CD14-positive monocyte (primary cell): ENCODE measurements at regions not wholly inside any gene's neighbourhood (a gene's known extent, or its start where the extent isn't known, plus 50 kb on each side); places are given as distances from the start of the nearest gene placed in this dataset.

Experiments
- DNase-seq, 3 donors: peaks; one replicate each; pipeline ENCODE4 v3.0.0-alpha.2; 2011 to 2022
- H2AFZ ChIP-seq: 2 replicates; pipeline ENCODE4 v1.6.0; 2012; ENCODE audit warnings: mild to moderate bottlenecking, low read depth, low read length, inconsistent platforms; ENCODE audit not compliant: insufficient read depth, poor library complexity, severe bottlenecking
- H3K27ac ChIP-seq, 2 donors: 1 replicate in 1 of 2; 2 replicates in 1 of 2; pipeline ENCODE4 v1.5.1; 2012 to 2013; ENCODE audit warnings: low read length in 2 of 2, control low read depth in 1 of 2, inconsistent platforms in 1 of 2, low read depth in 1 of 2, mild to moderate bottlenecking in 1 of 2
- H3K27me3 ChIP-seq, 2 donors: one replicate each; pipeline versions ENCODE4 v1.6.0 to v1.6.1; 2011 to 2013; ENCODE audit warnings: low read length in 2 of 2; ENCODE audit not compliant: control insufficient read depth in 2 of 2, insufficient read depth in 2 of 2
- H3K36me3 ChIP-seq, 2 donors: replicated peaks in 1 of 2; 1 replicate in 1 of 2; 2 replicates in 1 of 2; pipeline versions ENCODE4 v1.5.1 to v1.6.1; 2012 to 2013; ENCODE audit warnings: low read length in 2 of 2, control low read depth in 1 of 2, inconsistent platforms in 1 of 2, mild to moderate bottlenecking in 1 of 2; ENCODE audit not compliant: insufficient read depth in 2 of 2, control insufficient read depth in 1 of 2
- H3K4me1 ChIP-seq, 2 donors: 1 replicate in 1 of 2; 2 replicates in 1 of 2; pipeline versions ENCODE4 v1.5.1 to v1.6.1; 2012 to 2013; ENCODE audit warnings: low read length in 2 of 2, control low read depth in 1 of 2, inconsistent platforms in 1 of 2, mild to moderate bottlenecking in 1 of 2, moderate library complexity in 1 of 2; ENCODE audit not compliant: insufficient read depth in 2 of 2, control insufficient read depth in 1 of 2
- H3K4me2 ChIP-seq: replicated peaks from 2 replicates; pipeline ENCODE3; 2012; ENCODE audit warnings: low read length, moderate library complexity, mild to moderate bottlenecking; ENCODE audit not compliant: poor library complexity, severe bottlenecking; ENCODE audit errors: extremely low read depth
- H3K4me3 ChIP-seq, 3 experiments: fragments of 200-600 bp in 1 of 3; sonication (generic) in 1 of 3; replicated peaks in 1 of 3; 1 replicate in 2 of 3; 2 replicates in 1 of 3; pipeline ENCODE4 v1.5.1; 2011 to 2013; ENCODE audit warnings: low read length in 3 of 3, mild to moderate bottlenecking in 3 of 3, control low read depth in 2 of 3, low read depth in 2 of 3, inconsistent platforms in 1 of 3, moderate library complexity in 1 of 3
- H3K79me2 ChIP-seq: 2 replicates; pipeline ENCODE4 v1.6.0; 2012; ENCODE audit warnings: mild to moderate bottlenecking, control low read depth, inconsistent platforms, low read length, moderate library complexity; ENCODE audit not compliant: insufficient read depth
- H3K9ac ChIP-seq: 2 replicates; pipeline ENCODE4 v1.6.0; 2017; ENCODE audit warnings: low read length, mild to moderate bottlenecking; ENCODE audit not compliant: insufficient read depth, poor library complexity, severe bottlenecking
- H3K9me3 ChIP-seq, 2 donors: replicated peaks in 1 of 2; 1 replicate in 1 of 2; 2 replicates in 1 of 2; pipeline versions ENCODE4 v1.5.1 to v1.6.1; 2012 to 2013; ENCODE audit warnings: low read length in 2 of 2, control low read depth in 1 of 2; ENCODE audit not compliant: control insufficient read depth in 1 of 2, insufficient read depth in 1 of 2
- H4K20me1 ChIP-seq: 2 replicates; pipeline ENCODE4 v1.6.0; 2012; ENCODE audit warnings: mild to moderate bottlenecking, low read length, control low read depth, moderate library complexity; ENCODE audit not compliant: insufficient read depth
- H3K27ac Mint-ChIP-seq, 7 donors: one replicate each; pipeline ENCODE4 v1.8.0; 2020; ENCODE audit warnings: mild to moderate bottlenecking in 7 of 7, mixed read lengths in 7 of 7, moderate library complexity in 6 of 7, inconsistent platforms in 2 of 7
- H3K27me3 Mint-ChIP-seq, 3 donors: one replicate each; pipeline ENCODE4 v1.8.0; 2021 to 2022; ENCODE audit warnings: low read depth in 3 of 3, mild to moderate bottlenecking in 3 of 3, mixed read lengths in 3 of 3, moderate library complexity in 3 of 3, inconsistent platforms in 1 of 3
- H3K36me3 Mint-ChIP-seq, 2 donors: one replicate each; pipeline ENCODE4 v1.8.0; 2020; ENCODE audit warnings: mixed read lengths in 2 of 2, inconsistent platforms in 1 of 2, mild to moderate bottlenecking in 1 of 2
- H3K4me1 Mint-ChIP-seq: one replicate; pipeline ENCODE4 v1.8.0; 2020; ENCODE audit warnings: mild to moderate bottlenecking, mixed read lengths
- H3K4me3 Mint-ChIP-seq, 2 donors: one replicate each; pipeline ENCODE4 v1.8.0; 2020; ENCODE audit warnings: mild to moderate bottlenecking in 2 of 2, mixed read lengths in 2 of 2, moderate library complexity in 1 of 2
- H3K9me3 Mint-ChIP-seq, 7 donors: one replicate each; pipeline ENCODE4 v1.8.0; 2020 to 2022; ENCODE audit warnings: mixed read lengths in 7 of 7, mild to moderate bottlenecking in 6 of 7, moderate library complexity in 6 of 7, inconsistent platforms in 2 of 7
- WGBS: methylation state at CpG from one replicate; pipeline ENCODE4 v1.1.5; 2013; ENCODE audit warnings: missing lambda C conversion rate; ENCODE audit not compliant: insufficient coverage; 5-methylcytosine and 5-hydroxymethylcytosine counted together
- intact Hi-C, 2 donors: fragments of 100-400 bp; cut with micrococcal nuclease; formaldehyde crosslinking; loops; one replicate each; pipeline versions ENCODE4 v1.15.0 to v1.15.1; 2023
- TF ChIP-seq, protein P1 (sequence below): fragments of 200-600 bp; IDR thresholded peaks from one replicate; pipeline ENCODE4 v1.8.0; 2022; ENCODE audit warnings: antibody characterized with exemption, mild to moderate bottlenecking

DNA sequence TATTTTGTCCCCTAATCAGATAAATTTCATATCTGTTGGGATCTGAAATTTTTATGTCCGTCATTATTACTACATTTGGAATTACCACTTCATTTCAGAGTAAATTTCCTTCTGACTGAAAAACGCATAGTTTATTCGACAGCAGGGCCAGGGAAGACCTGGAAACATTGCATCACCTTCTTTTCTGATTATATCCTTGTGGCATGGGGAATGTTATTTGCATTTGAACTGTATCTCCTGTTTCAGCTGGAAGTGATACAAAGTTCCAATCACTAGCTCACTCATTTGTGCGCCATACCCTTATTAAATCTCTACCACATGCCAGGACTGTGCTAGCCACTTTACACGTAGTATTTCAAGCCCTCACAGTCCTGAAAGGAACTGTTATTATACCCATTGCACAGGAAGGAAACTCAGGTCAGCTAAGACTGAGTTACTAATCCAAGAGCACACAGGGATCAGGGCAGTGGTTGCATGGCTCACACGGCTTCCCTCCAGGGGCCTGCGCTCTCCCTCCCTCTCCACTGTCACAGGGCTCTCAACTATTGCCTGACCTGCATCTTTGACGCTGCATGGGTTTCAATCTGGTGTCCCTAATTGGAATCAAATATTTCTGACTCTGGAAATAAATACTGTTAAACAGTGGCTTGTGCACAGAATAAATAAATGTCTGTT is 84.4 kb upstream of the NANOS1 start:
- Mint-ChIP-seq H3K4me3 (no peak overlapping the region), H3K36me3 (no peaks in the 10 kb centered on the region), H3K27me3 (peaks cover 0 to 5% (median 3%) of the 10 kb centered on the region in 3 donors), H3K9me3 (peaks cover 0 to 15% (median 9%) of the 10 kb centered on the region in 7 donors), H3K27ac (no peak overlapping the region), H3K4me1 (peaks cover 3% of the 10 kb centered on the region)
- TF ChIP-seq, protein P1, sequence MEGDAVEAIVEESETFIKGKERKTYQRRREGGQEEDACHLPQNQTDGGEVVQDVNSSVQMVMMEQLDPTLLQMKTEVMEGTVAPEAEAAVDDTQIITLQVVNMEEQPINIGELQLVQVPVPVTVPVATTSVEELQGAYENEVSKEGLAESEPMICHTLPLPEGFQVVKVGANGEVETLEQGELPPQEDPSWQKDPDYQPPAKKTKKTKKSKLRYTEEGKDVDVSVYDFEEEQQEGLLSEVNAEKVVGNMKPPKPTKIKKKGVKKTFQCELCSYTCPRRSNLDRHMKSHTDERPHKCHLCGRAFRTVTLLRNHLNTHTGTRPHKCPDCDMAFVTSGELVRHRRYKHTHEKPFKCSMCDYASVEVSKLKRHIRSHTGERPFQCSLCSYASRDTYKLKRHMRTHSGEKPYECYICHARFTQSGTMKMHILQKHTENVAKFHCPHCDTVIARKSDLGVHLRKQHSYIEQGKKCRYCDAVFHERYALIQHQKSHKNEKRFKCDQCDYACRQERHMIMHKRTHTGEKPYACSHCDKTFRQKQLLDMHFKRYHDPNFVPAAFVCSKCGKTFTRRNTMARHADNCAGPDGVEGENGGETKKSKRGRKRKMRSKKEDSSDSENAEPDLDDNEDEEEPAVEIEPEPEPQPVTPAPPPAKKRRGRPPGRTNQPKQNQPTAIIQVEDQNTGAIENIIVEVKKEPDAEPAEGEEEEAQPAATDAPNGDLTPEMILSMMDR, result no peak
- Histone ChIP-seq H3K4me3 (no peak overlapping the region), H3K27ac (no peak overlapping the region), H3K36me3 (no peaks in the 10 kb centered on the region), H3K9me3 (peaks cover 0 to 9% of the 10 kb centered on the region in 2 donors), H3K9ac (no peak overlapping the region), H3K4me2 (no peak overlapping the region), H4K20me1 (no peaks in the 10 kb centered on the region), H3K27me3 (no peaks in the 10 kb centered on the region), H2AFZ (no peak overlapping the region), H3K79me2 (no peaks in the 10 kb centered on the region), H3K4me1 (peaks cover 0 to 2% of the 10 kb centered on the region in 2 donors)
- no peak for DNase-seq
- WGBS, result 100% methylated on average over 2 of the region's 8 CpGs
- intact Hi-C loops, result no loop called here

DNA sequence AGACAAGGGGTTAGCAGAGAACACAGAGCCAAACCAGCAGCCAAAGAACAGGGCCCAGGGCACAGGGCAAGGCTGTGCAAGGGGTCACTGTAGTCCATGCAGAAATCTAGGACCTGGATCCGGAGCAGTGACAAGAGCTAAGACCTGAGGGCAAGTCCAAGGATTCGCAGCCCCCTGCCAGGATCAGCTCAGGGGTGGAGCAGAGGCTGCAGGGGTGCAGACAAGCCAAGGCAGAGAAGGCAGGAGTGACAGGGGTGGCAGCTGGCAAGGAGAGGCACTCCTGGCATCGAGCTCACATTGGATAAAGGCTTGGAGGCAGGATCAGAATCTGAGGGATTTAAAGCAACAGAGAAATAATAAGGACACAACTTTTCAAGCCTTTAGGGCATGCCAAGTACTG is 80.7 kb upstream of the NANOS1 start:
- Histone ChIP-seq H3K4me3 (no peak overlapping the region), H3K79me2 (no peaks in the 10 kb centered on the region), H4K20me1 (no peaks in the 10 kb centered on the region), H3K27me3 (no peaks in the 10 kb centered on the region), H3K36me3 (no peaks in the 10 kb centered on the region), H3K9ac (no peak overlapping the region), H3K4me2 (no peak overlapping the region), H3K27ac (no peak overlapping the region), H2AFZ (no peak overlapping the region), H3K4me1 (peaks cover 0 to 2% of the 10 kb centered on the region in 2 donors), H3K9me3 (peaks cover 0 to 2% of the 10 kb centered on the region in 2 donors)
- Mint-ChIP-seq H3K9me3 (peaks cover 0 to 10% (median 5%) of the 10 kb centered on the region in 7 donors), H3K27me3 (peaks cover 0 to 4% (median 2%) of the 10 kb centered on the region in 3 donors), H3K4me1 (peaks cover 3% of the 10 kb centered on the region), H3K4me3 (no peak overlapping the region), H3K27ac (peak overlapping the region in 1 of 7 donors; percentile 58), H3K36me3 (no peaks in the 10 kb centered on the region)
- DNase-seq, result no peak
- intact Hi-C loops, result no loop called here
- TF ChIP-seq, protein P1, result no peak
- WGBS, result 100% methylated on average over 2 of the region's 3 CpGs
